ENCODE measurements at regions not wholly inside any gene's neighbourhood (a gene's known extent, or its start where the extent isn't known, plus 50 kb on each side); places are given as distances from the start of the nearest gene placed in this dataset.
A peak's percentile ranks its signal among the peaks of the same experiment; 100 is the strongest.

- H3K4me2 ChIP-seq, result no peak overlapping the region
- H3K36me3 ChIP-seq (ENCODE audit: insufficient read depth), result no peaks in the 10 kb centered on the region
- TF ChIP-seq CTCF (conservative IDR thresholded peaks at IDR 0.05; ENCODE audit: low read depth in 2 of 2), result peak; percentile 91
- TF ChIP-seq STAT1 (IDR thresholded peaks at IDR 0.05; ENCODE audit: unreplicated experiment), result no peak
- H3K4me3 Mint-ChIP-seq, result no peak overlapping the region
- no peaks in the 10 kb centered on the region for H3K4me1 ChIP-seq (ENCODE audit: insufficient read depth)
- DNase-seq (ENCODE audit: low spot score), result peak; percentile 85
- ATAC-seq, result peak; percentile 93
- no peaks in the 10 kb centered on the region for H3K9me3 Mint-ChIP-seq
- H4K20me1 ChIP-seq (replicated peaks; ENCODE audit: insufficient read depth), result no peaks in the 10 kb centered on the region
- H3K27ac Mint-ChIP-seq, result no peak overlapping the region
- H3K79me2 ChIP-seq (replicated peaks; ENCODE audit: insufficient read depth), result no peaks in the 10 kb centered on the region
- no peaks in the 10 kb centered on the region for H3K27me3 ChIP-seq (ENCODE audit: insufficient read depth)
- no peaks in the 10 kb centered on the region for H3K36me3 Mint-ChIP-seq (ENCODE audit: low read depth)
- H2AFZ ChIP-seq, result peak overlapping the region; percentile 73; the same call in 1 of the 2 replicates
- no peaks in the 10 kb centered on the region for H3K4me1 Mint-ChIP-seq
- H3K27me3 Mint-ChIP-seq (ENCODE audit: insufficient read depth, low read depth, poor library complexity), result peaks cover 3% of the 10 kb centered on the region
- no peaks in the 10 kb centered on the region for H3K9me2 ChIP-seq (ENCODE audit: insufficient read depth)
- H3K4me3 ChIP-seq, result no peak overlapping the region
- no peaks in the 10 kb centered on the region for H3F3A ChIP-seq (replicated peaks; ENCODE audit: low read depth)
- no peak overlapping the region for H3K27ac ChIP-seq (ENCODE audit: low read depth)
Measured at GRCh38 chr6:119742188-119742803, 392.7 kb upstream of the MAN1A1 start.

- no peaks in the 10 kb centered on the region for H3K4me1 ChIP-seq (ENCODE audit: insufficient read depth)
- DNase-seq (ENCODE audit: low spot score), result no peak
- Mint-ChIP-seq H3K4me1 (no peaks in the 10 kb centered on the region), H3K27me3 (ENCODE audit: insufficient read depth, low read depth, poor library complexity) (peaks cover 2% of the 10 kb centered on the region), H3K4me3 (no peak overlapping the region), H3K9me3 (no peaks in the 10 kb centered on the region), H3K27ac (no peak overlapping the region), H3K36me3 (ENCODE audit: low read depth) (no peaks in the 10 kb centered on the region)
- H3K27ac ChIP-seq (ENCODE audit: low read depth), result no peak overlapping the region
- H3K36me3 ChIP-seq (ENCODE audit: insufficient read depth), result no peaks in the 10 kb centered on the region
- no peak overlapping the region for H3K4me3 ChIP-seq
- no peaks in the 10 kb centered on the region for H3K79me2 ChIP-seq (replicated peaks; ENCODE audit: insufficient read depth)
- H4K20me1 ChIP-seq (replicated peaks; ENCODE audit: insufficient read depth), result no peaks in the 10 kb centered on the region
- ATAC-seq, result no peak
- H2AFZ ChIP-seq, result no peak overlapping the region
- H3K9me2 ChIP-seq (ENCODE audit: insufficient read depth), result no peaks in the 10 kb centered on the region
- H3K27me3 ChIP-seq (ENCODE audit: insufficient read depth), result no peaks in the 10 kb centered on the region
- H3F3A ChIP-seq (replicated peaks; ENCODE audit: low read depth), result no peaks in the 10 kb centered on the region
- H3K4me2 ChIP-seq, result no peak overlapping the region
- TF ChIP-seq REST (IDR thresholded peaks at IDR 0.05; ENCODE audit: unreplicated experiment) (no peak), CREB1 (CRISPR knock-in tag; IDR thresholded peaks at IDR 0.05; ENCODE audit: low read depth) (no peak), JUNB (IDR thresholded peaks at IDR 0.05; ENCODE audit: unreplicated experiment) (no peak), POLR2AphosphoS5 (IDR thresholded peaks at IDR 0.05; ENCODE audit: low read depth) (no peak), ZNF462 (CRISPR knock-in tag; IDR thresholded peaks at IDR 0.05) (no peak), EZH2 (IDR thresholded peaks at IDR 0.05; ENCODE audit: low read depth, unreplicated experiment) (no peak)
Measured at GRCh38 chr6:119739769-119740168, 390.2 kb upstream of the MAN1A1 start.
